ENCODE measurements at regions not wholly inside any gene's neighbourhood (a gene's known extent, or its start where the extent isn't known, plus 50 kb on each side); places are given as distances from the start of the nearest gene placed in this dataset.
"Not testable (repeated sequence)": the region's sequence is repeated elsewhere in the genome, so short reads cannot be mapped to it uniquely, and the experiment has no call there.

GRCh38 chr17:31736855-31737625 lies 122.0 kb downstream of the COPRS start:
- no peak overlapping the region for H3K4me3 Mint-ChIP-seq (ENCODE audit: low read depth, unreplicated experiment)
- peaks cover 11% of the 10 kb centered on the region for H3K27me3 Mint-ChIP-seq (ENCODE audit: unreplicated experiment)
- H3K4me1 Mint-ChIP-seq (ENCODE audit: low read depth, unreplicated experiment), result no peaks in the 10 kb centered on the region
- no peak for TF ChIP-seq CTCF (IDR thresholded peaks at IDR 0.05; ENCODE audit: unreplicated experiment)
- BruUV-seq (replicated peaks), result no TSS peak
- DNase-seq, result no peak
- intact Hi-C loops (cut with micrococcal nuclease; ENCODE audit: unreplicated experiment), result no loop called here
- CTCF ChIA-PET, result interaction anchor here (0.9 kb wide), 1 partner anchor 10 kb away, joined by 5 read pairs; no protein-coding TSS in a partner anchor
- no peaks in the 10 kb centered on the region for H3K36me3 Mint-ChIP-seq (ENCODE audit: insufficient read depth, unreplicated experiment)
- H3K27ac Mint-ChIP-seq (ENCODE audit: unreplicated experiment), result no peak overlapping the region
- no peaks in the 10 kb centered on the region for H3K9me3 Mint-ChIP-seq (ENCODE audit: low read depth, unreplicated experiment)

DNA sequence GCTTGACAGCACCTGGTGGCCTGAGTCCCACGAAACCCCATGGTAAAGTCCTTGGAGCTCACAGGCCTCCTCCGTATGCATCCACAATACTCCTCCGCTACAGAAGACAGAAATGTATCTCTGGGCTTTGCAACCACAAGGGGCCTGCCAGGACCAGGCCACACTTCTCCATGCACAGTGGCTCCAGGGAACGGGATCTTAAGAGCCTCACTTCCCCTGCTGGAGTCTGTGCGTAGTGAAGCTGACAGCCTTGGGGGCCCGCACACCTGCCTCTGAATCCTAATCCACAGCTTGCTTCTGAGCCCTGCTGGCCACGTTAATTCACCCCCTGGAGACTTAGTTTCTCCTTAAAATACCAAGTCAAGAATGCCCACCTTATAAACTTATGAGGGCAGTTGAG lies 125.7 kb downstream of the COPRS start:
- no peak for TF ChIP-seq CTCF (IDR thresholded peaks at IDR 0.05; ENCODE audit: unreplicated experiment)
- DNase-seq, result no peak
- Mint-ChIP-seq H3K27me3 (ENCODE audit: unreplicated experiment) (no peaks in the 10 kb centered on the region), H3K9me3 (ENCODE audit: low read depth, unreplicated experiment) (no peaks in the 10 kb centered on the region), H3K4me1 (ENCODE audit: low read depth, unreplicated experiment) (peaks cover 5% of the 10 kb centered on the region), H3K36me3 (ENCODE audit: insufficient read depth, unreplicated experiment) (no peaks in the 10 kb centered on the region), H3K27ac (ENCODE audit: unreplicated experiment) (no peak overlapping the region), H3K4me3 (ENCODE audit: low read depth, unreplicated experiment) (no peak overlapping the region)
- no TSS peak for BruUV-seq (replicated peaks)
- CTCF ChIA-PET, result no interaction called here
- intact Hi-C loops (cut with micrococcal nuclease; ENCODE audit: unreplicated experiment), result no loop called here

DNA sequence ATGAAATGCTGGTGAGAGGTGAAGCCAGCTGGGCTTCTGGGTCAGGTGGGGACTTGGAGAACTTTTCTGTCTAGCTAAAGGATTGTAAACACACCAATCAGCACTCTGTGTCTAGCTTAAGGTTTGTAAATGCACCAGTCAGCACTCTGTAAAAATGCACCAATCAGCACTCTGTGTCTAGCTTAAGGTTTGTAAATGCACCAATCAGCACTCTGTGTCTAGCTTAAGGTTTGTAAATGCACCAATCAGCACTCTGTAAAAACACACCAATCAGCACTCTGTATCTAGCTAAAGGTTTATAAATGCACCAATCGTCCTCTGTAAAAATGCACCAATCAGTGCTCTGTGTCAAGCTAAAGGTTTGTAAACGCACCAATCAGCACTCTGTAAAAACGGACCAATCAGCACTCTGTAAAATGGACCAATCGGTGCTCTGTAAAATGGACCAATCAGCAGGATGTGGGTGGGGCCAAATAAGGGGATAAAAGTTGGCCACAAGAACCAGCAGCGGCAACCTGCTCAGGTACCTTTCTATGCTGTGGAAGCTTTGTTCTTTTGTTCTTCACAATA lies 127.4 kb downstream of the COPRS start:
- peaks cover 10% of the 10 kb centered on the region for H3K4me1 Mint-ChIP-seq (ENCODE audit: low read depth, unreplicated experiment)
- H3K4me3 Mint-ChIP-seq (ENCODE audit: low read depth, unreplicated experiment); H3K9me3 Mint-ChIP-seq (ENCODE audit: low read depth, unreplicated experiment); BruUV-seq (replicated peaks); DNase-seq; intact Hi-C loops (cut with micrococcal nuclease; ENCODE audit: unreplicated experiment); H3K27ac Mint-ChIP-seq (ENCODE audit: unreplicated experiment); H3K27me3 Mint-ChIP-seq (ENCODE audit: unreplicated experiment); H3K36me3 Mint-ChIP-seq (ENCODE audit: insufficient read depth, unreplicated experiment): not testable (repeated sequence)
- CTCF ChIA-PET, result interaction anchor here (0.6 kb wide), 1 partner anchor 1096 kb away, joined by 3 read pairs; no protein-coding TSS in a partner anchor

DNA sequence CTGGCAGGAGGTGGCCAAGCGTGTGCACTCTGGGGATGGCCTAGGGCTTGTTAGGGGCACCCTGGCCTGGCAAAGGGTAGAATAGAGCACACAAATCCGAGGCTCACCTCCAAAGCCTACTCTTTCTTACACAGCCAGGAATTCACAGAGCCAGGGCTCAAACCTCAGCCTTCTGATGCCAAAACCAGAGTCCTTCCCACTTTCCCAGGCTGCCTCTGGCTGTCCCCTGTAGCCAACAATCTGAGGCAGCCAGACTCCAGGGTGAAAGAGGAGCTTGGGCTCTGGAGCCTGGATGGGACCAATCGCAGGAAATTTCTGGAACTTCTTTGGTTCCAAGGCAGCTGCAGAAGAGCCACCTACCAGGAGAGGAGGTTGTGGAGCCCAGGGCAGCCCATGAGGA lies 127.9 kb downstream of the COPRS start:
- no peaks in the 10 kb centered on the region for H3K9me3 Mint-ChIP-seq (ENCODE audit: low read depth, unreplicated experiment)
- CTCF ChIA-PET, result no interaction called here
- TF ChIP-seq CTCF (IDR thresholded peaks at IDR 0.05; ENCODE audit: unreplicated experiment), result no peak
- H3K27ac Mint-ChIP-seq (ENCODE audit: unreplicated experiment), result no peak overlapping the region
- no peak overlapping the region for H3K4me3 Mint-ChIP-seq (ENCODE audit: low read depth, unreplicated experiment)
- no peaks in the 10 kb centered on the region for H3K27me3 Mint-ChIP-seq (ENCODE audit: unreplicated experiment)
- intact Hi-C loops (cut with micrococcal nuclease; ENCODE audit: unreplicated experiment), result no loop called here
- no peaks in the 10 kb centered on the region for H3K36me3 Mint-ChIP-seq (ENCODE audit: insufficient read depth, unreplicated experiment)
- peaks cover 10% of the 10 kb centered on the region for H3K4me1 Mint-ChIP-seq (ENCODE audit: low read depth, unreplicated experiment)
- DNase-seq, result no peak
- BruUV-seq (replicated peaks), result no TSS peak

- intact Hi-C loops (cut with micrococcal nuclease; ENCODE audit: unreplicated experiment), result no loop called here
- no peak for TF ChIP-seq CTCF (IDR thresholded peaks at IDR 0.05; ENCODE audit: unreplicated experiment)
- no peaks in the 10 kb centered on the region for H3K9me3 Mint-ChIP-seq (ENCODE audit: low read depth, unreplicated experiment)
- H3K4me3 Mint-ChIP-seq (ENCODE audit: low read depth, unreplicated experiment), result no peak overlapping the region
- H3K27ac Mint-ChIP-seq (ENCODE audit: unreplicated experiment), result no peak overlapping the region
- no TSS peak for BruUV-seq (replicated peaks)
- no peaks in the 10 kb centered on the region for H3K36me3 Mint-ChIP-seq (ENCODE audit: insufficient read depth, unreplicated experiment)
- CTCF ChIA-PET, result interaction anchor here (0.6 to 0.8 kb wide), 6 partner anchors 10 to 719 kb away, joined by 3 to 6 read pairs (median 4); no protein-coding TSS in a partner anchor
- peaks cover 19% of the 10 kb centered on the region for H3K4me1 Mint-ChIP-seq (ENCODE audit: low read depth, unreplicated experiment)
- no peak for DNase-seq
- no peaks in the 10 kb centered on the region for H3K27me3 Mint-ChIP-seq (ENCODE audit: unreplicated experiment)
These were observed 132.0 kb downstream of the COPRS start for GRCh38 chr17:31726980-31727427.
